Coronary artery (tissue), 2 donors: ENCODE measurements at regions not wholly inside any gene's neighbourhood (a gene's known extent, or its start where the extent isn't known, plus 50 kb on each side); places are given as distances from the start of the nearest gene placed in this dataset.

Experiments
- DNase-seq: peaks from one replicate; pipeline ENCODE4 v3.0.0-alpha.2; 2017; ENCODE audit warnings: low spot score
- H3K27ac ChIP-seq, 2 donors: fragments of 200-600 bp; sonication (generic); one replicate each; pipeline ENCODE4 v1.5.1; 2016 to 2019
- H3K4me3 ChIP-seq: fragments of 200-600 bp; sonication (generic); 2 replicates; pipeline ENCODE4 v1.5.1; 2016; ENCODE audit warnings: mild to moderate bottlenecking, moderate library complexity
- TF ChIP-seq, protein P1 (sequence below): fragments of 200-600 bp; sonication (generic); IDR thresholded peaks from one replicate; pipeline ENCODE4 v1.5.1; 2019; ENCODE audit warnings: antibody characterized with exemption

DNA sequence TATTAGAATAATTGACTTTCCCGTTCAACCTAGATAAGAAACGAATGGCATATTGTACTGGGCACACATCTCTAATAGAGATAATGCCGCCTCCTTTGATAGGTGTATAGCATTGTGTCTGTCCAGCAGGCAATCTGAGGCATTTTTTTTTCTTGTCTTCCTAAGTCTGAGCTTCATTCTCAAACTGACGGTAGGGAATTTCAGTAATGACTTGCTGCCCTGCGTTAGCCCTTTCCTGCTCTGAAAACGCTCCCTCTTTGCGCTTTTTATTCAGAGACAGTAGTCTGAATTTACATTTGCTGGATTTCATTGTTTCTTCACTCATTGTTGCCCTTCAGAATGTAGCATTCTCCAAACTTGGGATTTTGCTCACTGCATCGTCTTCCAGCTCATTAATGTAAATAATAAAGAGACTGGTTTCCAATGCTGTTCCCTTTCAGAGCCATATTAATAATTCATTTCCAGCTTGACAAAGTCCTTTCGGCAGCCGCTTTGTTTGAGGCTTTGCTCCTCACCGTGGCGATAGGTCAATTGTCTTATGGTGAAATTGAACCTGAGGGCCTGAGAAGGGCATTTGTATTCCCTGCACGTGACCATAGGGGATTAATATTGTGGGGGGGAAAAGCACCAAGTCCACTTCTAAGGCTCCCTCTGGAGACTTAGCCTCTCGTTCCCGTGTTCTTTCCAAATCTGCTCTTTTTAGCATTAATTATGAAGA lies 412.1 kb downstream of the SMARCA1 start:
- H3K4me3 ChIP-seq, result no peak overlapping the region
- no peak for DNase-seq

DNA sequence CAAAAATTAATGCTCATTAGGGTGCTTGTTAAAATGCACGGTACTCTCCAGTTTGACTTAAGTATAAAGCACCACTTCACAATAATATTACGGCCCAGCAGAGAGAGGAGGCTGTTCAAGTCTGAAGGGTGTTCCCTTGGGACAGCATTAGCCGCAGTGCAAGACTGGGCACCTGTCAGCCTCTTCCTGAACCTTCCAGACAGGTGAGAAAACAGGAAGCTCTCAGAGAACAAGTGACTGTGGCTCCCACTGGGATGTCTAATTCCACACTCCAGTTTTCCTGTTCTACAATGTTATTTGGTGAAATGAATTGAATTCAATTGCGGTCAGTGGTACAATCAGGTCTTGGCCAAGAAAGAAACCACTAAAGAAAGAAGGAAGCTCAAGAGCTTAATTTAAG lies 414.4 kb downstream of the SMARCA1 start:
- H3K27ac ChIP-seq, result no peak overlapping the region
- TF ChIP-seq, protein P1, sequence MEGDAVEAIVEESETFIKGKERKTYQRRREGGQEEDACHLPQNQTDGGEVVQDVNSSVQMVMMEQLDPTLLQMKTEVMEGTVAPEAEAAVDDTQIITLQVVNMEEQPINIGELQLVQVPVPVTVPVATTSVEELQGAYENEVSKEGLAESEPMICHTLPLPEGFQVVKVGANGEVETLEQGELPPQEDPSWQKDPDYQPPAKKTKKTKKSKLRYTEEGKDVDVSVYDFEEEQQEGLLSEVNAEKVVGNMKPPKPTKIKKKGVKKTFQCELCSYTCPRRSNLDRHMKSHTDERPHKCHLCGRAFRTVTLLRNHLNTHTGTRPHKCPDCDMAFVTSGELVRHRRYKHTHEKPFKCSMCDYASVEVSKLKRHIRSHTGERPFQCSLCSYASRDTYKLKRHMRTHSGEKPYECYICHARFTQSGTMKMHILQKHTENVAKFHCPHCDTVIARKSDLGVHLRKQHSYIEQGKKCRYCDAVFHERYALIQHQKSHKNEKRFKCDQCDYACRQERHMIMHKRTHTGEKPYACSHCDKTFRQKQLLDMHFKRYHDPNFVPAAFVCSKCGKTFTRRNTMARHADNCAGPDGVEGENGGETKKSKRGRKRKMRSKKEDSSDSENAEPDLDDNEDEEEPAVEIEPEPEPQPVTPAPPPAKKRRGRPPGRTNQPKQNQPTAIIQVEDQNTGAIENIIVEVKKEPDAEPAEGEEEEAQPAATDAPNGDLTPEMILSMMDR, result no peak
- no peak overlapping the region for H3K4me3 ChIP-seq
- DNase-seq, result no peak

More for the DNA sequence above, 412.1 kb downstream of the SMARCA1 start:
- H3K27ac ChIP-seq, result no peak overlapping the region
- TF ChIP-seq, protein P1, result no peak

- Histone ChIP-seq H3K4me3 (no peak overlapping the region), H3K27ac (no peak overlapping the region)
- no peak for DNase-seq
- TF ChIP-seq, protein P1, result no peak
Measured at GRCh38 chrX:129099207-129099606, 424.1 kb downstream of the SMARCA1 start.

- no peak overlapping the region for H3K4me3 ChIP-seq
- TF ChIP-seq, protein P1, result no peak
Measured at GRCh38 chrX:129097668-129098067, 425.6 kb downstream of the SMARCA1 start.

GRCh38 chrX:129093706-129094105 lies 429.6 kb downstream of the SMARCA1 start:
- Histone ChIP-seq H3K27ac (no peak overlapping the region), H3K4me3 (no peak overlapping the region)
- no peak for DNase-seq
- TF ChIP-seq, protein P1, result no peak

More at GRCh38 chrX:129097668-129098067, 425.6 kb downstream of the SMARCA1 start:
- DNase-seq, result no peak
- no peak overlapping the region for H3K27ac ChIP-seq

DNA sequence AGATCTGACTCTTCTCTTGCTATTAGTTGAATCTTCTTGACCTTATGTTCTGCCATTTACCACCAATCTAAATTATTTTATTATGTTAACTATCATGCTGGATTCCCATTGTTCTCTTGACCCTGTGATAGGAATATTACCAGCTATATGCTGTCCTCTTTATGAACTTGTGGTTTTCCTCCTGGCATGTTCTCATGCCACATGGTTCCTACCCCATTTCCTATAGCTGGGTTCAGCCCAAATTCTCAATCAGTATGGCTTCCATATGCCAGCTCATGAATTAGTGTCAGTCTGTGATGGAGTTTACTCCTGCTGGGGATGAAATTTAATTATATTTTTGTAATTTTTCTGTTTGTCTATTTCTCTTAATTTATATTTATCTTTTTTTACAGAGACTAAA lies 430.5 kb downstream of the SMARCA1 start:
- Histone ChIP-seq H3K4me3 (no peak overlapping the region), H3K27ac (no peak overlapping the region)
- TF ChIP-seq, protein P1, result no peak
- no peak for DNase-seq

DNA sequence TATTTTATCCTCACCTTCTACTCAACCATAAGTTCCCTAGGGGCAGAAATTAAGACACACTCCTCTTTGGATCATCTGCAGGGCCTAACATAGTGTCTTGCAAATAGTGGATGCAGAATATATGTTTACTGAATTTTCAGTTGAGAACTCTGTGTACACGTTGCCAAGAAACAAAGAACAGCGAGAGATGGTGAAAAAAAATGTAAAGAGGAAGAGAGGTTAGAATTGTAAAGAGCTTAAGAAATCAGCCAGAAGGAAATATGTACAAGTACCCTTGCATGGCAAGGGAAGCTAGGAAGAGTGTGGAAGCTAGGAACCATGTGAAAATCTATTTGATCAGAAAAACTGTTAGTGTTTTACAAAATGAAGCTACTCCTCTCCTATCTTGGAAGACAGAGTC lies 431.0 kb downstream of the SMARCA1 start:
- Histone ChIP-seq H3K4me3 (no peak overlapping the region), H3K27ac (no peak overlapping the region)
- DNase-seq, result no peak
- TF ChIP-seq, protein P1, result no peak
